Stimulated activated naive CD4-positive, alpha-beta T cell treated with Interleukin-2 at 50 U/mL for 16 hours (primary cell): ENCODE measurements at regions not wholly inside any gene's neighbourhood (a gene's known extent, or its start where the extent isn't known, plus 50 kb on each side); places are given as distances from the start of the nearest gene placed in this dataset.

ENCODE experiments used
- DNase-seq: peaks from one replicate; lab custom pipeline; 2025; lab: John Stamatoyannopoulos, UW

DNA sequence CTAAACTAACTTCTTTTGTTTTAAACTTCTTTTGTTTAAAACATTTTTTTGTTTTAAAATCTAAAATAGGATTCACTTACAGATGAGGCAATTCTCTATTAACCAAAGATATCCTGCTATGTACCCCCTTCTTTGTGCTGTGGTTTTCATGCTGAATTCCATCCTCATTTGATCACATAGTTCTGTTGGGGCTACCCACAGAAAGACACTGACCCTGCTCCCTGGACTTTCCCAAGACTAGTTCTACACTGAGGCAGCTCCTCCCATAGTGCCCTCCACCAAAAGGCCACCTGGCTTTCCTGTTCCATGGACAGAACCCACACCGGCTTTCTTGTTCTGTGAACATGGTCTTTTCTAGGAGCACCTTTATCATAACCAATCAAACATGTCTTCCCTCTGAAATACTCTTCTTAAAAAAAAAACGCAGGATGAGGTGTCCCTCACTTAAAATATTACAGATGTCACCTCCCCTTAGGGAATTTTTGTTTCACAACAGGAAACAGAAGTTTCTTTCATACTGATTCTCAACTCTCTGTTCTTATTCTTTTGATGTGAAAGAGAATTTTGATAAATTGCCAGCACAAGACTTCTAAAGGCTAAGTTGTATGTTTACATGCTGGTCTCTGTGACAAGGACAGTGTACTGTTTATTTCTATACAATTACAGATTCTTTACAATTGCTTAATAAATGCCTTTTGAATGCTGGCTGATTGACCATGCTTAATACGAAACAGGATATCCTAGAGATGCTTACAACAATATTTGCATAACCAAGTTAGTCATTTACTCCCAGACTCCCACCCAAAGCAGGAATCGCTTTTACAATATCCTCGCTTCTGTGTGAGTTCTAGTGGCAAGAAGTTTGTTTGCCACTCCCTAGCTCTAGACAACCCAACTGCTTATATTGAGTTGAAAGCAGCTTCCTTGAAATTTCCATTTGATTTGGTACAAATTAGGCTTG lies 300.4 kb downstream of the DTWD2 start:
- no peak for DNase-seq

DNA sequence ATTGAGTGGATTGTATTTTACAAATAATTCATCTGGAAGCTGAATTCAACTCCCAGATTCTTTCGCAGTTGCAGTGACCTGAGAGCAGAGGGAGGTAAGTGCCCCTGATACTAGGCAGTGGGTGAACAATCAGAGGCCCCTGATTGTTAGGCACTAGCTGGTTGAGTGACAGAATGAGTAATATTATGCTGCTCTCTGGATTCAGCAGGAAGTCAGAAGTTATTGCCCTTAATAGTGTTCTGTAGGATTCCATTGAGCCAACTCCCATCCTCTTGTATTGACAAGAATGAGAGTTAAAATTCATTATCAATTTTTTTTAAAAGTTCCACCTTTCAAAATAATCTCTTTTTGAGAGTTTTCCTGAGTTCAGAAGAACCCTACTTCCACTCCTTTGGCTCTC lies 301.2 kb downstream of the DTWD2 start:
- DNase-seq = no peak

DNA sequence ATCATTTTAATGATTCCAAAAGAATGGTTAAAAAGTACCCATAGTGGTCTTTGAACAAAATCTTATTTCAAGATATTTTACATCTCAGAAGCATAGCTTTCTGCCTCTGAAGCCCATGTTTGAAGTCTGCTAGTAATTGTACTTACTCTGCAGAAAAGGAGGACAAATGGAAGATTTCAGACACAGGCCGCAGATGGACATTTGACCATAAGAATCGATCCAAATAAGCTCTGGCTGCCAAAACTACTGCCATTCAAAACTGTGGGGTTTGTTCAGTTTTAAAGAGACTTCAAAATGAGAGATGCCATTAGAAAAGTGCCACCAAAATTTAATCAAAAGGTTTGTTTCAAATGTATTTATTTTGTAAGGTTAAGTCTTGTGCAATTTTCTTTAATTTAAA lies 306.7 kb downstream of the DTWD2 start:
- DNase-seq = no peak

DNA sequence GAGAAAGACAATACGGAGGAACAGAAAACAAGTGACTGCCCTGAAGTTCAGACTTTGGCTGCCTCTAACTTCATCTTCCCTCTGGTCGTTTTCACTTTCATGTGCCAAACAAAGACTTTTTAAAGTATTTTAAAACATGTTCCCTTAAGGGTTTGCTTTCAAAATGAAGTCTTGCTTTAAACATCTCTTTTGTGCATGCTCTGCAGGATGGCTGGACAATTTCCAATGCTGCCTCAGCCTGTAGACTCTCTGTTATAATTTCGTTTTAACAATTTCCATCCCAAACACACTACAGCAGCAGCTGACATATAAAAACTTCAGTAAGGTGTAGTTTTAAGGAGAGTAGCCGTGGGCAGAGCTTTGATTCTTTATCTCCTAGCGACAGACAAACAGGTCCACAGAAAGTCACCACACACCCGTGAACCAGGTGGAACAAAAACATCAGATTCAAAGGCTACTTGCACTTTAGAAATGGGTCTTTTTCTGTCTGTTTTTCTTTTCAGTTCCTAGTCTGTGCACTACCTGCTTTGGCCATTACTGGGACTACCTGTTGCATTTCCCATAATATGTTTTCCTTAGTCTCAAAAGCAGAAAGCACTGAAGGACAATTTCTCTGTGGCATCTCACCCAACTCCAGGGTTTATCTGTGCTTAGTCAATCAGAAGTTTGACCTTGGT lies 308.9 kb downstream of the DTWD2 start:
- DNase-seq = no peak

DNA sequence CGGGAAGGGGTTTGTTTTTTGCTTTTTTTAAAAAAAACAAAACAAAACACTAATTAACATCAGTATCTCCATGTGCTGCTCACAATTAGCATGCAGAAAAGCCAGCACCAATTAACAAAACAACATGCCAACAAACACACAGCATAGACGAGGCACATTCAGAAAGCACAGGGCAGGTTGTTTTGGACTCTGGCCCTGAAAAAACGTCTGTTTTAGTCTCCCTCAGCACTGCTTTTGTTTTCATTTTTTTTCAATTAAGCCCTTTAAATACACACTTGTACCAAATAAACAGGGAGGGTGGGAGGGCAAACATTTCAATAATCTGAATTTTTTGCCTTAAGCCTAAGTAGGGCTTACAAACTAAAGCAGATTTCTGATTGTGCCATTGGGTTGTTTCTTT lies 309.6 kb downstream of the DTWD2 start:
- DNase-seq = no peak

GRCh38 chr5:118675247-118675646 lies 313.1 kb downstream of the DTWD2 start:
- DNase-seq = no peak

- no peak for DNase-seq
Observed at GRCh38 chr5:118657576-118657975, 330.8 kb downstream of the DTWD2 start.

GRCh38 chr5:118653872-118654271 lies 334.5 kb downstream of the DTWD2 start:
- no peak for DNase-seq

- DNase-seq = no peak
Observed at GRCh38 chr5:118653183-118653582, 335.2 kb downstream of the DTWD2 start.

DNA sequence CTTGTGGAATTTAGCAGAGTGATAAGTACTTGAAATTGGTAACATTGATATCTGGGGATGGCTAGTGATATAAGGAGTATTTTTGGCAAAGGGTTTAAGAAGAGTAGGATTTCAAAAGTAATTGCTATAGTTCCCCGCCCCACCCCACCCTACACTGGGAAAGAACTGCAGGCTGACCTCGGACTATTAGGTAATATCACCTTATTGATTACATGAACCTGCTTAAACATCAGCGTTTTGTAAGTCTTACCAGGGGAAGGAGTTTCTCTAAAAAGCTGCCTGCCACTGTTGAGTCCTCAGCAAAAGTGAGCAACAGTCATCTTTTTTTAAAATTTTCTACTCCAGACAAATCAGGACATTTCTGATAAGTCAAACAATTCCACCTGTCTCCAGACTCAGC lies 337.3 kb downstream of the DTWD2 start:
- no peak for DNase-seq

GRCh38 chr5:118647587-118647986 lies 340.8 kb downstream of the DTWD2 start:
- no peak for DNase-seq

DNA sequence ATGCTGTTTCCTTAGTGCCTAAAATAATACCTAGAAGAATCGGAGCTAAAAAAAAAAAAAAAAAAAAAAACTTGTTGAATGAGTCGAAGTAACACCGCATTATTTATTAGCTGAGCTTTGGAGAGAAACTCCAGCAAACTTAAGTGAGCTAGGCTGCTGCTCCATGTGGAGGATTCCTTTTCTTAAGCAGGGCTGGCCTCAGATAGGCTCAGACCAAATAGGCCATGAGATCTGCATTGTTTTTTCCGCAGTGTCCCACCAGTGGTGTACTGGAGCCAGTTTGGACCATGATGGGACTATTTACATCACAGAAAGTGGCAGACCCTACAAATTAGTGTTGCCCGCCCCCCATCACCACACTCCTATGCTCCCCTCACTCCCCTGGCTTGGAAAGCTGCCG lies 341.4 kb downstream of the DTWD2 start:
- DNase-seq = no peak

GRCh38 chr5:118637947-118638670 lies 350.2 kb downstream of the DTWD2 start:
- DNase-seq = no peak

DNA sequence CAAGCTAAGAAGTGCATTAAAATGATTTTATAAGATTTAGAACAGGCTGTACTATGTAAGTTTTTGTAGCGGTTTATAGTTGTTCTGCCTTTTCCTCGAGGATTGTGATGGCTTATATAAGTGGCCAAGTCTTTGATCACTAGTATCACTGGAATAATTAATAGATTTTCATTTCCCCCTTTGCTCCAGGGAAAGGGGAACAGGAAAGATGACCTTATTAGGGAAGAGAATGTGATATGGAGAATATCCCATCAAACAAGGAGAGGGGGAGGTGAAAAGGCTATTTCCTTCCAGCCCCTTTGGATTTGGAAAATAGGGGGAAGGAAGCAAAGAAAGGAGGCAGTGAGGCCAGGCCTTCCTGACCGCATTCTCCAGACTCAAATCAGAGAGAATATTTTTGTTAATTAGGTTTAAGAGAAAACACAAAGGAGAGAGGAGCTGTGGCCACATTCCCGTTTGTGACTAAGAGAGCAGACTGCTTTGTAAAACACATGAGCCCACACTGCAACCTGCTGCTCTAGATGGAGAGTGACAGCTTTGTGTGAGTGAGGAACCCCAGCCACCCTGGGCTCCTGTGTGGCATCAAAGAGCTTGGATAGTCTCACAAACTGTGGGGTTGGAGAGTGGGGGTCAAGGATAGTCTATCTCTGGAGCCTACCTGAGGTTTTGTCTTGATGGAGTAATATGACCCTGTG lies 359.5 kb downstream of the DTWD2 start:
- no peak for DNase-seq

DNA sequence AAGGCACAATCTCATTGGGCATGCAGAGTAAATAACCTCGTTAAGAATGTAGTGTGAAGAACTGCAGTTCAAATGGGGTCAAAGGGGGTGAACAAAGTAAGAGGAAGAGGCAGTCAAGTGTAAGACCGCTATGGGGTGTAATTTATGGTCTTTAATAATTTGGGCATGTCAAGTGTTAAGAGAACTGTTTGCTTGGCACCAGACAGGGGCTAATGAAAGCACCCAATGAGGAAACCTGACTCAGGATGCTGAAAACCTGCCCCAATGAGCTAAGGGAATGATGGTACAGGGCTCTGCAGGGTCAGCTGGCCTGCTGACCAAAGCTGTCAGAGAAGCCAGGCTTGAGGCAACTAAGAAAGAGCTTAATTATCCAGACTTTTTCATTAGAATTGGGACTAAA lies 368.1 kb downstream of the DTWD2 start:
- DNase-seq = no peak

GRCh38 chr5:118619823-118620222 lies 368.5 kb downstream of the DTWD2 start:
- no peak for DNase-seq

GRCh38 chr5:118616281-118616680 lies 372.1 kb downstream of the DTWD2 start:
- DNase-seq = no peak

DNA sequence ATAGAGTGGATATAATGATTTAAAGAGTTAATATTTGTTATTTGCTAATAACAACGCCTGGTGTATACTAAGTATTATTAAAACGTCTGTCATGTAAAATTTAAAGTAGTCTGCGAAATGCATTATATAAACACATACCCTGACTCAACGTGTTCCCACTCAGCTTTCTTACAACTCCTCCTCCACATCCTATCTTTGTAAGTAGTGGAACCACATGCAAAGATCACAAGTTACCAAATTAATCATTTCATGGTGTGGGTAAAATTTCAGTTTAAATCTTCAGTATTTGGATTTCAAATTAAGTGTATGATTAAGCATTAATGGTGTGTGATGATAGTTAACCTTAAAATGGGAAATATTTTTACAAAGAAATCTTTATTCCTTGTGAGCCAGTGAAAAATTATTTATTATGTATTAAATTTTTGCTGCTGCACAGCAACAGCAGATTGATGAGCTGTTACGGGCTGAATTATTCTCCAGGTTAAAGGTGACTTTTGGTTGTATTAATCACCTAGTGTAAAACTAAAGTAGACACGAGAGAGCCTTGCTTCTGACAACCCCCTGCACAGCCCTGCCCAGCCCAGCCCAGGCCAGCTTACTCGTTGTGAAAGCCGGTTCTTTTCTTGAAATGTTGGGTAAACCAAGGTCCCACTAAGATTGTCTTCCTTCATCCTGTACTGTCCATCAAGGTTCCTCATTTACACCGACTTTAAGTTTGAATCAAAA lies 373.5 kb downstream of the DTWD2 start:
- DNase-seq = no peak

- no peak for DNase-seq
Observed at GRCh38 chr5:118611332-118611945, 376.9 kb downstream of the DTWD2 start.

DNA sequence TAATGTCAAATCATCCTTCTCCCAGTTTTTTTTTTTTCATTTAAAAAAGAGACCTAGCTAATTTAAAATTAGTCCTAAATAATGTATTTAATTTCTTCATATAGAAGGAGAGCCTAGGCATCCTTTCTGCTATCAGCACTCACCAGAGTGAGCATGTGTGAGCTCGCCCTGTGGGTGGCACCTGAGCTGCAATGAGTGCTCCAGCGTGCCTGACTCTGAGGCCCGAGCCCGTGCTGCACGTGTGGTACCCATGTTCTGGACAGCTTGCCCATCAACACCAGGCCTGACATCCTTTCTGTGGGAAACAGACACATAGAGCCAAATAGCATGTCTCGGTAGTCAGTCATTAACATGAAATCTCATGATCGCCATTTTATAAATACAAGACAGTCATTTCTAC lies 381.4 kb downstream of the DTWD2 start:
- DNase-seq = no peak

DNA sequence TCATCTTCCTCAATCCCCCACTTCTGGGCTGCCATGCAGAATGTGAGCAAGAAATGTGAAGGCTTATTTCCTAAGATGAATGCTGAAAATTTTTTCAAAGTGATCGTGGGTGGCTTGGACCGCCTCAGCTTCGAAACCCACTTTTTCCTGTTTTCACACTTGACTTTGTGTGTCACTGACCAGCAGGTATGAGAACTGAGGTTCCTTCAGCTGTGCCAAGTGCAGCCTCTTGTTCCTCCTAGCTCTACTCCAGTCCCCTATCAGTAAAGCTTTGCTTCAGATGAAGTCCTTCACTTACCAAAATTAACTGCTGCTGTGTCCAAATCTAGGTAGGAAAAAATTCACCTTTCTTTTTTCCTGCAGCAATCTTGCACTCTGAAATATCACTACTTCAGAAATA lies 382.6 kb downstream of the DTWD2 start:
- DNase-seq = no peak
